GM18520 (cell line): ENCODE measurements at regions not wholly inside any gene's neighbourhood (a gene's known extent, or its start where the extent isn't known, plus 50 kb on each side); places are given as distances from the start of the nearest gene placed in this dataset.

ENCODE experiments used
- ATAC-seq: cut with Tn5 transposase; IDR thresholded peaks from one replicate; pipeline ENCODE4 v1.9.1; 2021; ENCODE audit not compliant: unreplicated experiment

DNA sequence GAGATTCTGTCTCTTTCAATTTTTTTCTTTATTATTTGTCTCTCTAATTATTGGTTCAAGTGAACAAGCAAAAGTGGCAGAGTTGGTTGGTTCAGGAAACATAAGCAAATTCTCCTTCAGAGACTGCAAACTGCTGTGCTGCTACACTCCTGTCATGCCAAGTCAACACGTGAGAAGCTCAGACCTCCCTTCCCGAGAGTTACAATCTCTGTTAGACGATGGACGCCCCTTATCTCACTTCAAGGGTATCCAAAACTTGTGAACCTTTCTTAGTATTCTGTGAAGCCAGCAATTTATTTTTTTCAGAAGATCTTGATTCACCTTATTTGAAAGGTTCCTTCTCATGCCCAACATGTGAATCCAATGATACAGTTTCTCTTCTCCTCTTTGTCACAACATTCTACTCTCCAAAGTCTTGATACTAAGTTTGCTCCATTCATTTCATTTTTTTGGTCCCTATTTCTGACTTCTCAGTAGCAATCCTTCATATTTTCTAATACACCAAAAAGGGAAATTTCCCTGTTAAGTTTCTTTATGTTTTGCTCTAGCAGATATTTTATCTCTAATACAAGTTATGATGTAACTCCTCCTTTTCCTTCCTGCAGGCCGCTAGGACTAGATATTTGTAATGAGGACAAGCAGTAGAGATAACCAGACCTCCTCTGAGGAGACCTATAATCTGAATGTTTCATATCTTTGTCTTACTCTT, 448.8 kb upstream of the CITED2 start:
- no peak for ATAC-seq

DNA sequence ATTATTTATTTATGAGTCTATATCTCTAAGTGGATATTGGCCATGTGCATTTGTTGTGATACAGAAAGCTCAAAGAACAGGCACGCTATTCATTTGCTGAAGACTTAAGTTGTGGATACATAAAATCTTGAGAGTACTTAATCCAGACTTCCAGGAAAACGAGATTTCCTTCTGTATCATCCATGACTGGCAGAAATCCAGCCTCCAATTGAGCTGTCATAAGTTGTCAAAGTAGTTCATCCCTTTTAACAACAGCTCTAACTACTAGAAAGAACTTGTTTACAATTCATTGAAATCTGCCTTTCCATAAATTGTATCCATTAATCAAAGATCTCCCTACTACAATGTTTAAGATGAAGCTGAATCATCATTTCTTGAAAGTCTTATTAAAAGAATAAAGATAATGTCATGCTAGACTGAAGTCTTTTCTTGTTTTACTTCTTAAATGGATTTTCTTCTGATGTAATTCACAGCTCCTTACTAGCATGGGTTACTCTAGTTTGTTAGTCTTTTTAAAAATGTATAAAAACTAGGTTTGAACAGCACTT, 447.3 kb upstream of the CITED2 start:
- no peak for ATAC-seq

DNA sequence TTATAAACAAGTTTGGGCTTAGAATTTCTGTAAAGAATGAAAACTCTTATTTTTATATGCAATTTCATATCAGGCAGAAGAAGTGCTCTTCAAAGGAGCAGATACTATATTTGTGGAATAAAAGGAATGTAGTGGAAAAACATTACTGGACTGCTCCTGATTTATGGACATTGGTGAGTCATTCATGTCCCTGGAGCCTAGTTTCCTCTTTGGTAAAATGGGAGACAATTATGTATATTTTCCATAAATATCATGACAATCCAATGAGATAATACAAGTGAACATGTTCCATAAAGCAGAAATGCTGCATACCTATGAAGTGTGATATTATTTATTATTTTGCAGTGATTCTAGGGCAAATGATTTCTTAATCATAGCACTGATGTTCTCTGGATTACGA, 445.8 kb upstream of the CITED2 start:
- no peak for ATAC-seq

DNA sequence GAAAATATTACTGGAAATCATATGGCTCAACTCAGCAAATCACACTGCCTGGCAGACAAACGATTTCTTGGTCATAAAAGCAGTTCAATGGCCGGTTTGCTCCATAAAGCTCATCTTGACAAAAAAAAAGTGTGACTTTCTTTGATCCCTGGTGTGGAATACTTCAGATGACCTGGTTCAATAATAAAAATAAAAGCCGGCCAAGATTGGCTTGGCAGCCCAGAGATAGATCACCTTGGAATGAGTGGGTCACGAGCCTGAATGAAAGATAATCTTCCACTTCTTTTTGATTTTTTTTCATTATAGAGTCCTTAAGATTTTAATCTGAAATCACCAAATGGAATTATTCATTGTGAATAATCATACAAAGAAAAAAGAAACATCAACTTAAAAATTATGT, 445.3 kb upstream of the CITED2 start:
- ATAC-seq, result no peak

DNA sequence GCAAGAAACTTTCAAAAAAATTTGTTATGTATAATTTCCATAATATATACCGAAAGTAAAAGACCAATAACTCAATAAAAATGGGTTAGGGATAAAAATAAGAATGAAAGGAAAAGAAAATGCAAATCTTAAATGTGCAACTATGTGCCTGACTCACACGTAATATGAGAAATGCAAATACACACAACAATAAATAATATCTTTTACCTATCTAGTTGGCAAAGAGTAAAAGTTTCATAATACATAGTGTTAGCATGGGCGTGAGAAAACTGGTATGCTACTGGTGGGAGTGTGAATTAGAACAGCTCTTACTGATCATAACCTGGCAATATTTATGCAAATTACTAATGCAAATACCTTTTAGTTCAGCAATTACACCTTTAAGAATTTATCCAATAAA, 438.5 kb upstream of the CITED2 start:
- ATAC-seq, result no peak

DNA sequence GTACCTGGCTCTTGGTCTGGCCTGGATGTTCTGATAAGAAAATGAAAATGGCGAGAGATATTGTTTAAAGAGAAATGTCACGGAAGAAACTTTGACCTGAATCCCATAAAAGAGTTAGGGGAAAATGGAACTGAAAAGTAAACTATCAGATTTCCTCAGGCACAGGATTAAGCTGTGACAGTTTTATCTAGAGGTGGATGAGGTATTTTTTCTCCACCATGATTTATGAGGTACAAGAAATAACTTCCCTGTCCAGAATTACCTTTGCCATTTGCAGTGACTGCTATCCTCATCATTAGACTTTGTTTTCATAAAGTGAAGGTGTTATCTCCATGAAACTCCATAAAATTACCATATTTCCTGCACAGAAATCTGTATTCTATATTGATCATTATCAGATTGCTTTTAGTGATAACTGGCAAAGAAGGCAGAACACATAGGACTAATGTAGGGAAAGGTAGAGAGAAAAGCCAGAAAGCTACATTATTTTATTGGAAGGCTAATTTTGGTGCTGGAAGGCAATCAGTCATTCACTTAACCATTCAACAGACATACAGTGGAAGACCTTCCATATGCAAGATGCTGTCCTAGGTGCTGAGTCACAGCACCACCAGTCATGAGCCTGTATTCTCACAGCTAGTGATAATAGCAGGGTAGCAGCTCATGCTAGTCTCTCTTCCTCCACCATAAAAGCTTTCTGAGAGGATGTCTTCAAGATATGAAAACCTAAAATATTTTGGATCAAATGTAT, 427.3 kb upstream of the CITED2 start:
- no peak for ATAC-seq

DNA sequence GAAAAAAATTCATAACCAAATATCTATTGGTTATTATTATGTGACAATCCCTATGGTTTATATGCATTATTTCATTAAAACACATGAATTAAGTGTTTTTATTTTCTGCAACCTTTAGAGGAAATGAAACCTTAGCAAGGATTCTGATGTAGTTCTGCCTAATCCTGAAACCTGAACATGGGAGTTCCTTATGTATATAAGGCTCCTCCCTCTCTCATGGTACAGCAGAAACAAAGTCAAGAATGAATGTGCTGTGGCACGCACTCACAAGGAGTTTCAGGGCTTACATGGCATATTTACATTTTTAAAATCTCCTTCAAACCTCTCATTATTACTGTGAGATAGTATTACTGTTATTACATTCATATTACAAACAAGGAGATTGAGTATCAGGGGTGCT, 426.4 kb upstream of the CITED2 start:
- no peak for ATAC-seq

DNA sequence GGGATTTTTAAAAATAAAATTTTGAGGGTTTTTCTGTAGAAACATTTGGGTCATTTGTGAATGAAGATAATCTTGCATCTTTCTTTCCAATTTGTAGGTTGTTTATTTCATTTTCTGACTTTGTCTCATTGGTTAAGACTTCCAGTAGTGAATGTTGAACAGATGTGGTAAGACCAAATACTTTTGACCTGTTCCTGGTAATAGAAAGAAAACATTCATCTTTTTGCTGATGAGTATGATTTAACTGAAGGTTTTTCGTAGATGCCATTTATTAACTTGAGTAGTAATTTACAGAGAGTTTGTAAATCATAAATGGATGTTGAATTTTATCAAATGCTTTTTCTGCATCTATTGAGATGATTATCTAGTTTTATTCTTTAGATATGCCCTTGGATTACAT, 416.1 kb upstream of the CITED2 start:
- ATAC-seq, result no peak

DNA sequence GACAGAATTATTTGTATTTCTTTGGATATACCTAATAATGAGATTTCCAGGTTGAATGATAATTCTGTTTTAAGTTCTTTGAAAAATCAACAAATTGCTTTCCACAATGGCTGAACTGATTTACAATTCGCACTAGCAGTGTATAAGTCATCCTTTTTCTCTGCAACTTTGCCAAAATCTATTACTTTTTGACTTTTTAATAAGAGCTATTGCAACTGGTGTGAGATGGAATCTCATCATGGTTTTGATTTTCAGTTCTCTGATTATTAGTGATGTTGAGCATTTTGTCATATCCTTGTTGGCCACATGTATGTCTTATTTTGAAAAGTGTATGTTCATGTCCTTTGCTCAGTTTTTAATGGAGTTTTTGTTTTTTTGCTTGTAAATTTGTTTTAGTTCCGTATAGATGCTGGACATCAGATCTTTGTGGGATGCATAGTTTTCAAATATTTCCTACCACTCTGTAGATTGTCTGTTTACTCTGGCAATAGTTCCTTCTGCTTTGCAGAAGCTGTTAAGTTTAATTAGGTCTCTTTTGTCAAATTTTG, 409.8 kb upstream of the CITED2 start:
- no peak for ATAC-seq

DNA sequence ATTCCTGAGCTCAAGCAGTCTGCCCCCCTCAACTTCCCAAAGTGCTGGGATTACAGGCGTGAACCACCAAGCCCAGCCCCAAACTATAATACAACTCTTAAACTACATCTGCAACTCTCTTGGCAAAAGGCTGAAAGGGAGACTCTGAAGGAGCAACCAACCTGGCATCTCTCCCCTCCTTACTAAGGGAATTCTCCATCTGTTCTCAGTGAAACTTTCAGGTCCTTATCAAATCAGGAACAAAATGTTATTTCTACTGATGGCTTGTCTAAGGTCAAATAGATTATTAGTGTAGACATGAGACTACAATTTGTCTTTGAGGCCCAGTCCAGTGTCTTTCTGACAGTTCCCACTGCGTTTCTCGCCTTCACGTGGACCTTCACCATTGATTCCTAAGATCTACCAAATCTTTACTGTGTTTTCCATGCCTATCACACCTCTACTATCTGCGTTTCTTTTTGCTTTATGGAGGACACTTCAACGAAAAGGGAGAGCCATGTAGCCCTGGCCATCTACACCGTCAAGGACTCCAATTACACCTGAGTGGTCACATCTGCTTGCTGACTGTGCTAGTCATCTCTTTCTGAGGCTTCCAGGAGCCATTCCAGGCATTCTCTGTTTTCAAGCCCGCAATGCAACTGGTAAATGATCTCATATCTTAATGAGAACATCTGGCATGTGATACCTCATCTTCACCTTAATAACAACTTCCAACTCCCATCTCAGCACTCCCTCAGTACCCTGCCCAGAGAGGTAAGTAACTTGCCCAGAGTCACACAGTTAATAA, 405.7 kb upstream of the CITED2 start:
- no peak for ATAC-seq

DNA sequence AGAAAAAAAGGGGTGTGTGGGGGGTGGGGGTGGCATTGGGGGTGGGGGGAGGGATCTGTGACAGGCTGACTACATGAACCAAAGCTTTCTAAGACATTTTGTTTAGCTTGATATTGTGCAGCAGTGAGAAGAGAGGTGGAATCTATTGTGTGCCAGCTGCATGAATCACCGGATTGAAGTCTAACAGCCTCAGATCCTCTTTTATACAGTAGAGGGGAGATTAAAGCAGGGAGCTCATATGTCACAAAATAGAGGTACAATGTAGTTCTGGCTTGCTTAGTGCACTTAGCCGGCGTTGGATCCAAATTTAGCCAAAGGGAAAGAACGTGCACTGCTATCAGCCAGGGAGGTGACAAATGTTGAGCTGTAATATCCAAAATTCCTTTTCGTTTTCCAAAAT, 404.2 kb upstream of the CITED2 start:
- ATAC-seq, result no peak

DNA sequence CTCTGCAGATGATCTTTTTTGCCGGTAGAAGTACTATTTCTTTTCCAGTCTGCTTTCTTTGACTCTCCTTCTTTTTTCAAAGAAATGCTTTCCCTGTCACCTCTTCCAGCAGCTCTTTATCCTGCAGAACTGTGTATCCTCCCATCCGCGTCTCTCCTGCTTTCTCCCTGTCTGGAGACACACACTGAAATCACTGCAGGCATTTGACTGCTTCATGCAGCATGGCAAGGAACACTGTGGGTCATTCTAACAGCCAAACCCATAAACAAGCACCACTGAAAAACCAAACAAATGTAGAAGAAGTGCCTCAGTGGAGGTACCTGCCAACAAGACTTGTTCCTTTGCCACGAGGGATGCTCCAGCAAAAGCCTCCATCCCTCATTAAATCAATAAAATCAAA, 403.7 kb upstream of the CITED2 start:
- no peak for ATAC-seq

DNA sequence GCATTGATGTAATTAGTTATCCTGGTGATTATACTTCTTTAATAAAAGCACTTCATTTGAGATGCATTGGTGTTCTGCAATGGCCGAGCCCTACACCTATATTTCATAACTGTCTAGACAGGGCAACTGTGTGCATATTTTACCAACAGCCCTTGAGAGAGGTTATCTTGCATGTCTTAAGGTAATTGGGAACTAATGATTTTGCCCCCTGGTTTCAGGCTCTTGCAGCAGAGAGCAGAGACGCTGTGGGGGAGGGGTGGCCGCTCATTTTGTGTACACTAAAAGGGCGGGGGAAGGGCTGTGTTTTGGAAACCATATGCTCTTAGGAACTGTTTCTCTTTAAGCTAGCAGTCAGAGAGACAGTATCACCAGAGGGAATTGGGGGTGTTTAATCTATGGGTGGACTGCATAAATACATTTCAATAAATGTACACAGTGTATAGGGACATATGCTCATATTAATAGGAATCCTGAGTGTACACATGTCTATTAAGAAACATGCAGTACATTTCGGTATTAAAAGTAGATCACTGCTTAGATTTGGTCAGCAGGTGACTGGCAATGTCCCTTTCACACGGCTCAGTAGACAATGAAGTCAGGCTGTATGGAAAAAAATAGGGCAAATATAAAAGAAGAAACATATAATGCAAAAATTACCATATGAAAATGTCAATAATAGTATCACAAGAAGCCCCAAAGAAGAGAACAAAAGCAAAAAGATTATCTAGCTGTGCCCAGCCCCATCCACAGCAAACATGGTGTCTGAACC, 402.9 kb upstream of the CITED2 start:
- no peak for ATAC-seq

DNA sequence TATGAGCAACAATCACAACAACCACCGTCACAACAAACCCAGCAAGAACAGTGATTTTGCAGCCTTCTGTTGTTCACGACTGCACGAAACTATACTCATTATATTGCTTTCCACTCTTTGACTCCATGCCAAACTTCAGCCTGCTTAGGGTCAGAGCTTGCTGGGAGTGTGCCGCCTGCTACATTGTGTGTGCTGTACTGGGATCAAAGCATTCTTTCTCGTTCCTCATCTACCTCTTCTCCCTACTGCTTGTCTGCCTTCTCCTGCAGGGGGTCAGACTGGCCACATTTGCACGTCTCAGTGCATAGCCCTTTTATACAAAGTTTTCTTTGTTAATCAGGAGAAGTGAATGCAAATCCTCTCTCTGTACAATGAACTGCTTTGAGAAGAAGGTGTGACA, 401.6 kb upstream of the CITED2 start:
- no peak for ATAC-seq

DNA sequence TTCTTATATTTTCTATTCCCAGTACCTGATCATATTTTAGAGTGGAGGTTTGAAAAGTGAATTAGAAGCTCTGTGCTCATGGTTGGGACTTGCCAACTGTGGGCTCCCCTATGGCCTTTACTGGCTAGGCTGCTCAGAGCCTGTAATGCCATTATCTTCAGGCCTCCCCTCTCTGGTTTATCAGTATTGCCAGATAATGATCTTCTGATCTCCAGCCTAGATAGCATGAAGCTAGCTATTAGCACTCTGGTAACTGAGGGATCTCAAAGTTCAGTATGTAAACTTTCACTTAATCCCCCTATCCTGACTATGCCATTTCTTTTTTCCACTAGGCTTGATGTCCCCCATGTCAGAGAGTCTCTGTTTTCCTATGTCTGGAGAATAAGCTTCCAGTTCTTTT, 393.7 kb upstream of the CITED2 start:
- no peak for ATAC-seq

DNA sequence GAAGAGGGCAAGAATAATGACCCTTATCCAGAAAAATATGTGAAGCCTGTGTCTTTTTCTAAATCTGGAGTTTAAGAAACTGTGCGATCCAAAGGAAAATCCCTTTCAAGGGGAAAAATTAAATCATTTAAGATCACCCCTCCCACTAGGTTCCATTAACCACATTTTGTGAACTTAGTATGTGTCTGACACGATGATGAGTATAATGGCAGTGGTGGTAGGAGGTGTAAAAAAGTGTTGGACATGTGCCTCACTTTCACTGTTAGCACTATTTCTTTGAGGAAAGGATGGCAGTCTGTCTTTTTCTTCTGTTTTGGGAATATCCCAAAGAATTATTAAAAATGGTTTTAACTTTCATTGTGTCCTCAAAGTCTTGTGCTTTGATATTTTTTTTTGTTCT, 392.3 kb upstream of the CITED2 start:
- ATAC-seq, result no peak

DNA sequence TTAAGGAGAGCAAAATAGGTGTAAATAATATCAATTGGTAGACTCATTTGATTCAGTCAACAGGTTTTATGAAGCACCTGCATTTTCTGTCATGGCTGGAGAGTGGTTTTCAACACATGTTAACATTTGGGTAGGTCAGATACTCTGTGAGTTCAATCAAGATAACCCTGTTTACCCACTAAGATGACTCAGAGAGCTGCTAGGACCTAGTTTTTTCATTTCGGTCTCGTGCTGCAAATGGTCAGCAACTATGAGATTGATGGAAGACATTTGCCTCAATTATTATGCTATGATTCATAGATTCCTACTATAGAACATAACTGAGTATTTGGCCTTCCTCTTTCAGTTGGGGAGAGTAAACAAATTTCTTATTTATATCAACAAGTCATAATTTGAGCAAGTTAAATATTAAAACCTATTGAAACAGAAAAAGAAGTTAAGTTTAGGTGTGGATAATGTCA, 391.4 kb upstream of the CITED2 start:
- no peak for ATAC-seq

DNA sequence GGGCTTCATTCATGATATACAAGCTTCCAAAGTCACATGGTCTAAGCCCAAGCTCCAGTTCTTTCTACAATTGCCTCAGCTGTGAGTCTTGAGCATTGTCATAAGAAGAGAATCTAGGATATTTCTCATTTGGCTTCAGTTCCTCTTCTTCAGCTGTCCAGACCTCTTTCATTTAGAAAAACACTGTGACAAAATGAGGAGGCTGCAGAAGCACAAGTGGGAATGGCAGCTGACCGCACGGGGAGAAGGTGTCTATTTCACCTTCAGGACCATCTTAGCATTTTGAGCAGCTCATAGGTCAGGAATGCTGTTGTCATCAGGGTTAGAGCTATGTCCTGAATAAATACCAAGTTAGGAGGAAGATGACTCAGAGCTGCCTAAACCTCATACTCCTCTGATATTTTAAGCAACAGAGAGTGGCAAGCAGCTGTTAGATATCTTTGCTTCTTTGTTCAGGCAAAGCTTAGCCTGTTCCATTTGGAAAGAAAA, 390.1 kb upstream of the CITED2 start:
- ATAC-seq, result peak; percentile 82

DNA sequence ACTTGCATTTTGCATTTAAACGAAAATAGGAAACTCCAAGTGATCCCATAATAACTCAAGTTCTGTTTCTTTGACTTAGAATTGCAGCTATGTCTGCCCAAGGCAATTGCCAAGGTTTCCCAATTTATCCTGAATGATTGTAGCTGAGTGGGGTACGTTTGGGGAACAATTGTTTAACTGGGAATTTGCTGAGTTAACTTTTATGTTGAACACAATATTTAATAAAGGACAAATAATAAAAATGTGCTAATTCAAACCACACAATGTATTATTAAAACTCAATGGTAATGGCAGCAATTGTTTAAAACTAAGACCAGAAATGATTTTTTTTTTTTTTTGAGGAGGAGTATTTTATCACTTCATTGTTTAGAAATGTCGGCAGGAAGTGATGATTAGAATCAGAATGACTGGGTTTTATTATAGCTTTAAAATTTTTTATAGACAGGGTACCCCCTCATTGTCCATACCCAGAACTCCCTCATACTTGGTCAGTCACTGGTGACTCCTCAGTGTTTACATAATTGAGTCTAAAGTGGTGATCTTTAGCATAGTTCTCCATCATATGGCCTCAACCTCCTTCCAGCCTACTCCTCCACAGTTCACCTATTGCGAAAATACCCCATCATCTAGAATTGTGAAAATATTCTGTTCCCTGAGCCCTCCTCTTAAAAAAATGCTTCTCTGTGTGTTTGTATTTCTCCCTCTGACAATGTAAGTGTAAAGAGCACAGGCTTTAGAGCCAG, 389.2 kb upstream of the CITED2 start:
- no peak for ATAC-seq

DNA sequence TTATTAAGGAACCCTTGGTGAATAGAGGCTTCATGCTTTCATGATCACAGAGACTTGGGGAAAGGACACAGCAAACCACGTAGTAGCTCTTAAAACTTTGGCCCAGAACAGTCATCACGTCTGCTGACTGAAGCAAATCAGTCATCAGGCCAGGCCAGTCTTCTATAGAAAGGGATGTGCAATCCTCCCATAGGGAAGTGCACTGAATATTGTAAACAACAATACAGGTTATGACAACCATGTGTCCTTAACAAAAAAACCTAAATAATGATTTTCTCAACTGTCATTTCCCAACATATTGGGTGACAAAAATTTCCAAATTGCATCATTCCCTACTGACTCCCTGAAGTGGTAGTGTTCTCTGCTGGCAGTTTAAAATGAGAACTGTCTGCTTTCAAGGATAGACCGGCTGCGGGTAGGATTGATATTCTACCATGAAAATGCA, 388.2 kb upstream of the CITED2 start:
- ATAC-seq, result no peak
